Midbrain (tissue), 1 donor: ENCODE measurements at regions not wholly inside any gene's neighbourhood (a gene's known extent, or its start where the extent isn't known, plus 50 kb on each side); places are given as distances from the start of the nearest gene placed in this dataset.
"Not testable (repeated sequence)": the region's sequence is repeated elsewhere in the genome, so short reads cannot be mapped to it uniquely, and the experiment has no call there.

Experiments used
- DNase-seq: peaks from one replicate; lab custom pipeline; 2025; lab: John Stamatoyannopoulos, UW

DNA sequence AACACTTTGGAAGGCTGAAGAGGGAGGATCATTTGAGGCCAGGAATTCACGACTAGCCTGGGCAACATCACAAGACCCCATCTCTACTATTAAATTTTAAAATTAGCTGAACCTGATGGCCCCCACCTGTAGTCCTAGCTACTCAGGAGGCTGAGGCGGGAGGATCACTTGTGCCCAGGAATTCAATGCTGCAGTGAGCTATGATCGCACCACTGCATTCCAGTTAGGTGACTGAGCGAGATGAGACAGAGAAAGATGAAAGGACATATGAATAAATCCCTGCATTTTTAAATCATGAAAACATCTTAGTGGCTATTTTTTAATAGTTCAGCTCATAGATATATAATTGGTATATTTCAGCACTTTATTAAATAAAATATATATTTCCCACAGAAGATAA lies 93.8 kb downstream of the GPR63 start:
- DNase-seq: no peak

DNA sequence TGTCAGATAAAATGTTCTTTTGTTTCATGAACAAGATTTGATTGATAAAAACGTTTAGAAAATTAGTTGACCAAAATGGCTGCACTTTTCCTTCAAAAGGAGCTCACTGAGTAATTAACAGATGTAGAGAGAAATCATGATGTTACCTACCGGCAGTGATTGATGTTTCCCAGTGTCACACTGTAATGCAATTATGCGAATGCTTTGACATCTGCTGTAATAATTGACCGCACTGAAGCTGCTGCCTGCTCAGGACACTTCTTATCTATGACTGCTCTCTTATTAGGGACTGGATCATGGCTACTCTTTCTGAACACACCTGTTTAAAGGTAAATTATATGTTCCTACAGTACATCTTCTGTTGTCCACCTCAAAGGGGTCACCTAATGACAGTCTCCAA lies 94.6 kb downstream of the GPR63 start:
- no peak for DNase-seq

DNA sequence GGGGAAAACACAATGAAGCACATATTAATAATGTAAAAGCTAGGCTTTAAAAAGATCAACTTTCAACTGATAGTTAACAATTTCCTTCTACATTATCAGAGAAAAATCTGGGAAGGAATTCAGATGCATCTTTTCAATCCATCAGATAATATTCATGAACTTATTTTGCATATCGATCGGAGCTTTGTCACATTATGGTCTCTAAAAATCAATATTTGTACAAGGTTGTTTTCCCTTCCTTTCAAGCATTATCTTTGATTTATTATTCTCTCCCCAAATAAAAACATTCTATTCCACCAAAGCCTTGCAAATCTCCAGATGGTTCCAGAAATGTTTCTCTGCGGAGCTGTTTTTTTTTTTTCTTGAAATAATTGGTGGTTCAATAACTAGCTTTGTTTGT lies 101.9 kb downstream of the GPR63 start:
- no peak for DNase-seq

DNA sequence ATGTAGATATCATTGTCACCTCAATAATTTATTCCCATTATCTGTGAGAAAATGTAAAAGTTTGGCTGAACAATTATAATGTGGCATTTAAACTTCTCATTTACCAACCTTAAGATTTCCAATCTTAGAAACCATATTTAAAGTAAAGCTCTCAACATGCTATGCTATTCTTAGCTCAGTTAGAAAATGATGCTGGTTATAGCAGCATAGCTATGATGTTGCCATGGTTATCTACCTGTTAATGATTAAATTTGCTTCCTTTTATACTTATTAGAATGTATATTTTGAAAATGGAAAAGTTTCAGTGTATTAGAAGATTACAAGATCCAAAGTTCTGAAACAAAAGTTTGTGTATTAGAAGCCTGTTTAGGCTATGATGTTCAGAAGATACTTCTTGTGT lies 110.1 kb downstream of the GPR63 start:
- no peak for DNase-seq

DNA sequence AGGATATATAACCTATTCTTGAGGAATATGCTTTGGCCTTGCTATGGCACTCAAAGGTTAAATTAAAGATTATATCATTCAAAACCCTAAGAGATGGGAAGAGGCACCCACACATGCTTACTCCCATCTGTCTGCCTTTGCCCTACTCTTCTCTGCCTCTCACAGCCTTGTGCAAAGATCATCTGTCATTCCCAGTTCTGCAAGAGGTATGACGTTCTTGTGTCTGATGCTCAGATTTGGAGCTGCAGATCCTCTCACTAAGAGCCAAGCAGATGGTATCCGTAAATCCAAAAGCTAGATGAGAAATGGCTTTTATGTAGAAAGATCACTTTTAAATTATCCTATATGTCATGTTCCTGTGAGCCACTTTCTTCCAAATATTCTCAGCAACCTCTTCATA lies 112.0 kb downstream of the GPR63 start:
- DNase-seq: no peak

DNA sequence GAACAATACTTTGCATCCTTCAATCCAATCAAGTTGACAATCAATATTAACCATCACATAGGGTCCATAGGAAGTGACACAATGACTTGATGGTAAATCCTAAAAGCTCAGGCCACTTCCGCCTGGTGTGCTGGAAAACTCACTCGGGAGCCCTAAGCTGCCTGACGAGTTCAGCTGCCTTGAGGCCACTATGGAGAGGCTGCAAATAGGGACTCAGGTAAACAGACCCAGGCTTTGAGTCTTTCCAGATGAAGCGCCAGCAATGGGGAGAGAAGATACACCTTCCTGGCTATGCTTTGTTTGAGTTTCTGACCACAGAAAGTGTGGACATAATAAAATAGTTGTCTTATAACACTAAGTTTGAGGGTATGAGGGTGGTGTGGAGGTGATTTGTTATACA lies 112.6 kb downstream of the GPR63 start:
- DNase-seq: no peak

DNA sequence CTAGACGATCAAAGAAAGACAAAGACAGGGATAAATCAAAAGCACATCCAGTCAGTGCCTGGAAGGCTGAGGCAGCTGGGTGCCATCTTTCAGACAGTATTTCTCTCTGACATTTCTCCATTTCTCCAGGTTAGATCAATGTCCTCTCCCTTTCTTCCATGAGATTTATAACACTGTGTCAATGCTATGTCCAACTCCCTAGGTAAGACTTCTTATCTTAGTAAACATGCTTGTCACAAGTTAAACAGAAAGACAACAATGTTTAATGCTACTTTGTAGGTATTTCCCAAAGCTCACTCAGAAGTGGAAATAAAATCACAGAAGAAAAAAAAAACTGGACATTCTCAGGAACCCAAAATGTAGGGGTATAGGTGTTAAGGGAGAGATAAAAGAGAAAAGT lies 113.9 kb downstream of the GPR63 start:
- no peak for DNase-seq

DNA sequence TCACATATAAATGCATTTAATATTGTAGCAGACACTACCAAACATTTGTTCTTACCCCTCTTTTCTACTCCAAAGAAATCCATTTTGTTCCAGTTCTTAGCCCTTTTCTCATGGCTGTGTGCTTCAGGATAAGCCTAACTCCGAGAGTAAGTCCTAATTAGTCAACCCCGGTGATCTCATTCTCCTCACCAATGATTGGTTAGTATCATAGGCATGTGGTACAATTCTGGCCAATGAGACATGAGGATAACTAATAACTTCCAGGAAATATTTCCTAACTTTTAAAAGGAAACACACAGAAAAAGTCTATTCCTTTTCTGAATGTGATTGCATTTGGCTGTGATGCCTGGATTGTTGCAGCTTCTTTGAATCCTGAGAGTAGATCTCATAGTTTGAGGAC lies 116.0 kb downstream of the GPR63 start:
- DNase-seq: no peak

DNA sequence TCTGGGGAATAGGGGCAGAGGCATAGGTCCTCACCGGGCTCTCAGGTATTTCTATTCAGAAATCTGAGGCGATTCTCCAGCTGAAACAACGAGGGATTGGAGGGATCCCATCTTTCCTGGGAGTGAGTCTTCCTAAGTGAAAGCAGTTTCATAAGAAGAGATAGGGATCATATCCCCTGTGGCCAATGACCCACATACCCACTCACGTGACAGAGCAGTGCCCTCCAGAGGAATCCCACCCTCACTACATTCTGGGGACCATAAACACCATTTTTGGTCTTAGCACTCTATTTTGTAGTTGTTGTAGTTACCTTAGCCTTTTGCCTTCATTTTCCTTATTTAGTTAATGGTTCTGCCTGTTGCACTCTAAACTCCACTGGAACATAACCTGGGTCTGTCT lies 121.1 kb downstream of the GPR63 start:
- no peak for DNase-seq

DNA sequence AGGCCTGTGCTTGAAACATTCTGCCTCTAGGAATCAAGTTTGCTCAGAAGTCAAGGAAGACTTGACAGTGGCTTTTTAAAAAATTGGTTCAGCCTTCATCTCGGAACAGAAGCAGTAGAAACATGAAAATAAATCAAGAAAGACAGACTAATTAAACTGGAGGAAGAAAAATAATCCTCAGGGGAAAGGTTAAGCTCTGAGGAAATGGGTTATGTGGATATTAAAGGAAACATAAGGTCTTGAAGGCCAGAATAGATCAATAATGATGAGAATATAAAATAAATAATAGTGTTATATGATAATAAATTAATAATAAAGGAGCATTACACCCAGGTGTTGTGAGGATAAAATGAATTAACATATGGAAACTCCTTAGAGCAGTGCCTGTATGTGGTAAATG lies 121.7 kb downstream of the GPR63 start:
- no peak for DNase-seq

DNA sequence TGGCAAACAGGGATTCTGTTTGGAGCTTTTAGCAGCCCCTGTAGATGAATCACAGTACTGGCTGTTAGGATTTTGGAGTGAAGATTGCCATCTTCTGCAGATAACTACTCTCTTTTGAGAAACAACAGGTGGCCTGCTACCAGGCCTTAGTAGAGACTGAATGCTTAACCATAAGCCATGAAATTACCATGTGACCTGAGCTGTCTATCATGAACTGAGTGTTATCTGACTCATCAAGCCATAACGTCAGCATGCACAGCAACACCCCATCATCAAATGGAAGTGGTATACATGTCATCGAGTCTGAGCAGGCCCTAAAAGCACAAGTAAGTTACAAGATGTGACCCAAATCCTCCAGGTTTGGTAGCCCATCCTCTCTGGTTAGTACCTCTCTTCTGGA lies 132.6 kb downstream of the GPR63 start:
- DNase-seq: no peak

DNA sequence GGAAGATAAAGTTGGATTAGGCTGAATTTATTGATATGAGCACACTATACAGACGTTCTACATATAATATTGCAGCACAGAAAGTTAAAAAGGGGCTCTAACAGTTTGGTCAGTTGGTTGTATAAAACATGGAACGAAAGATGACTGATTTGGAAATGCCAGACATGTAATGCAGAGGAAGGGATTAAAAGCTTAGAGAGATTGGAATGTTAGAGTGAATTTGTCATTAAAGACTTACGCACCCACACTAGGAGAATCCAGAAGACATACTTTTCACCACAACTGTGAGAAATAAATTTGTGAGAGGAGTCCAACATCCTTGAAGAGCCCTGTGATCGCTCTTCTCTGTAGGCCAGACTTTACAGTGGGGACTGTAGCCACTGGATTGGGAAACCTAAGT lies 134.7 kb downstream of the GPR63 start:
- no peak for DNase-seq

DNA sequence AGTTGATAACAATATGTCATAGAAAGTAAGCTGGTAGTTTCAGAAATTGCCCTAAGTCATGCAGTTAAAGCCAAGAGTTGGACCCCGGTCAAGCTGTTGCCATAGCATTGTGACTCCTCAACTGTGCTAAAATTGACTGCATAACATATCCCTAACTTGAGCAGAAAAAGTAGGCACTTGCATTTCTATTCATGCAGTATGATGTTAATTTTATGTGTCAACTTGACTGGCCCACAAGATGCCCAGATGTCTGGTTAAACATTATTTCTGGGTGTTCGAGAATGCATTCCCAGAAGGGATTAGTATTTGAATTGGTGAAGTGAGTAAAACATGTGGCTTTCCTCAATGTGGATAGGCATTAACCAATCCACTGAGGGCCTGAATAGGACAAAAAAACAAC lies 136.4 kb downstream of the GPR63 start:
- no peak for DNase-seq

DNA sequence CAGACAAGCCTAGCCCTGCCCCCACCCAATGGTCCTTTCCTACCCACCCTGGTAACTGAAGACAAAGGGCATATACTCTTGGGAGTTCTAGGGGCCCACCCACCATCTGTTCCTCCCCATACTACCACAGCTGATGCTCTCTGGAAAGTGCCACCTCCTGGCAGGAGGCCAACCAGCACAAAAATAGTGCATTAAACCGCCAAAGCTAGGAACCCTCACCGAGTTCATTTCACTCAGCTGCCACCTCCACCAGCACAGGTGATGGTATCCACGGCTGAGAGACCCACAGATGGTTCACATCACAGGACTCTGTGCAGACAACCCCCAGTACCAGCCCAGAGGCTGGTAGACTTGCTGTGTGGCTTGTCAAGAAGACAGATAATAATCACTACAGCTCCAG lies 131.5 kb downstream of the FHL5 start:
- DNase-seq: not testable (repeated sequence)

DNA sequence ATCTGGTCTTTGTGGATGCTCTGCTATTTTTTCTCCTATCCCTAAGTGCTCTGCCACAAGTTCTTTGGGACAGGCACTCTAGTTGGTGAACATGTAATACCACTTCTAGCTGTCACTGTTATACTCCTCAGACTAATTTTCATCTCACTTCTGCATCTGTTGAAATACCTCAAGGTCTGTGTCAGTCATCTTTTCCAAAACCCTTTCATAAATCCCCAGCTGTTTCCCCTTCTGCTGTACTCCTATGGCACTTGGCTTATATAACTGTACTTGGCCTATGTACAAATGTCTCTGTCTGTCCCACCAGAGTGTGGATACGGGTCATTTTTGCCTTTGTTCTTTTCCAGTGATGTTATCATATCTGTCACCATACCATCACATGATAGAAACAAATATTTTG lies 124.2 kb downstream of the FHL5 start:
- DNase-seq: no peak

DNA sequence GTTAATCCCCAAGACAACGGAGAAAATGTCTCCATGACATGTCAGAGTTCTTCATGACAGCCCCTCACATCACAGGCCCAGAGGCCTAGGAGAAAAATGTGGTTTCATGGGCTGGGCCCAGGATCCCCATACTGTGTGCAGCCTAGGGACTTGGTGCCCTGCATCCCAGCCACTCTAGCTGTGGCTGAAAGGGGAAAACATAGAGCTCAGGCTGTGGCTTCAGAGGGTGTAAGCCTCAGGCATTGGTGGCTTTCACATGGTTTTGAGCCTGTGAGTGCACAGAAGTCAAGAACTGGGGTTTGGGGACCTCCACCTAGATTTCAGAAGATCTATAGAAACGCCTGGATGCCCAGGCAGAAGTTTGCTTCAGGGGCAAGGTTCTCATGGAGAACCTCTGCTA lies 122.8 kb downstream of the FHL5 start:
- DNase-seq: no peak

DNA sequence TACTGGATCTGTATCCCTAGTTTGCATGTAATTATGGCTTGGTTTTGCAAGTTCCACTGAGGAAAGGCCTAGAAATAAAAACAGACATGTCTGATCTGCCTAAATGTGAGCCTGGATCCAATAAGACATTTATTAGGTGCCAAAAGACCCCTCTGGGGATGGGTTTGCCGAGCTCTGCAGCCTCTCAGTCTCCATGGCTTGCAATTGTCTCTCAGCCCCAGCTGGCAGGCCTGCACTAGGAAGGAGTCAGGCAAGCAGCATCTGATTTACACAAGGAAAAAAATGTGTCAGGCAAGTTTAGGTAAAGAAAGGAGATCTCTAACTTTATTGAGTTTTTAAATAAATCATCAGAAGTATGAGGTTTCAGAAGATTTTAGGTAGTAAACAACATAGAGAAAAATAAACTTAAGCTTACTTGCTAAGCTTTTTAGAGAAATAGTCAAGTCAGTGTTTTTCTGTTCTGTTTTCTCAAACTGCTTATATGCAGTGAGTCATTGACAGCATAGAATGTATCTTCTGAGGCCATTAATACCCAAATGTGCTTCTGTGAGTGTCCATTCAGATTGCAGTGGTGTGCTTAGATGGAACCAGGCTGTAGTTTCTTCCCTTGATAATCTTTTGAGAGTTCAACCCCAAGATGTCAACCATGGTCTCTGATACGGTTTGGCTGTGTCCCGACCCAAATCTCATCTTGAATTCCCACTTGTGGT lies 121.0 kb downstream of the FHL5 start:
- no peak for DNase-seq

DNA sequence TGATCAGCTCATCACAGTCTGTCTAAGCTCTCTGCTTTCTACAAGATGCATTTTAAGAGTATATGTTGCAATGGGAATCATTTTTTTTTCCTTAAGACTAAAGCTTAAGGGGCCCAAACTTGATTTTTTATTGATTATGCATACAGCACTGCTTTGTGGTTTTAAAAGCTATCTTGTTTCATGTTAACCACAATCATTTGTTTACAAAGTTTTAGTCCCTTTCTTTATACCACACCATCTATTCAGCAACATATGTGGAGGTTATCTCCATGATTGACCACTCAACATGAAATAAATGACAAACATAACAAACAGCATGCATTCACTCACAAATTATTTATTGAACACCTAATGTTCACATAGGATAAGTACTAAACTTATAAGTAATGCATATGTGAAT lies 119.1 kb downstream of the FHL5 start:
- no peak for DNase-seq

DNA sequence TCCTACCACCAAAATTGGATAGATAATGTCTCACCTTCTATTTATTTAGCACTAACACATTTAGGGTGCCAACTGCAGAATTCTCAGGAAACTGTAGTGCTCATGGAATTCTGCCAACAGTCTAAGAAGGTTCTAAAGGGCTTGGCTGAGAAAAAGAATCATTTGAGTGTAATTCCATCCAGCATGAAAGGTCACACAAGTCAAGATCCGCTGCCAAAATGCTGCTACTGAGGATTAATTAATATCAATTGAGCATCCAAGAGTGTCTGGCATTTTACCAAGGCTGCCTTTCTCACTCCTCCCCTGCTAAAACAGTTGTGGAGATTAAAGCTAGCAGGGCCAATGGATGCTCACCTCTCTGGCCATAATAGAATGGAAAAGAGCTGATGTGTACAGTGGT lies 112.7 kb downstream of the FHL5 start:
- peak; percentile 0 for DNase-seq
